Uterus (tissue), 3 donors: ENCODE measurements at regions not wholly inside any gene's neighbourhood (a gene's known extent, or its start where the extent isn't known, plus 50 kb on each side); places are given as distances from the start of the nearest gene placed in this dataset.

Source experiments
- DNase-seq, 2 donors: peaks; one replicate each; pipeline ENCODE4 v3.0.0-alpha.2; 2019 to 2020
- H3K27ac ChIP-seq, 2 donors: fragments of 200-600 bp; sonication (generic); 1 replicate in 1 of 2; 2 replicates in 1 of 2; pipeline ENCODE4 v1.5.1; 2016 to 2018
- H3K27me3 ChIP-seq, 2 donors: fragments of 200-600 bp; sonication (generic); one replicate each; pipeline ENCODE4 v1.5.1; 2018 to 2019; ENCODE audit warnings: control low read depth in 1 of 2
- H3K36me3 ChIP-seq, 2 donors: fragments of 200-600 bp; sonication (generic); one replicate each; pipeline ENCODE4 v1.5.1; 2019; ENCODE audit warnings: control low read depth in 1 of 2
- H3K4me1 ChIP-seq, 2 donors: fragments of 200-600 bp; sonication (generic); one replicate each; pipeline ENCODE4 v1.5.1; 2018 to 2019; ENCODE audit warnings: control low read depth in 1 of 2
- H3K4me3 ChIP-seq, 2 donors: fragments of 200-600 bp; sonication (generic); 1 replicate in 1 of 2; 2 replicates in 1 of 2; pipeline ENCODE4 v1.5.1; 2018 to 2019; ENCODE audit warnings: mild to moderate bottlenecking in 1 of 2
- H3K9me3 ChIP-seq, 2 donors: fragments of 200-600 bp; sonication (generic); one replicate each; pipeline ENCODE4 v1.5.1; 2019; ENCODE audit warnings: control low read depth in 1 of 2
- CTCF ChIP-seq, 4 experiments: fragments of 200-600 bp in 2 of 4; fragments of 450-650 bp in 2 of 4; sonication (generic) in 2 of 4; IDR thresholded peaks; one replicate each; pipeline ENCODE4 v1.5.1; 2016 to 2019; ENCODE audit warnings: antibody characterized with exemption in 4 of 4, mild to moderate bottlenecking in 2 of 4, moderate library complexity in 1 of 4
- POLR2A ChIP-seq, 2 donors: fragments of 450-650 bp; IDR thresholded peaks; one replicate each; pipeline ENCODE4 v1.6.1; 2016; ENCODE audit warnings: antibody characterized with exemption in 2 of 2, mild to moderate bottlenecking in 1 of 2, moderate library complexity in 1 of 2
- intact Hi-C: fragments of 100-400 bp; cut with DNase I; formaldehyde crosslinking; loops from one replicate; pipeline ENCODE4 v1.15.1; 2023; ENCODE audit warnings: low total_unique reads
- donor health status: DM: yes; HTN: yes; CAD: no.

GRCh38 chr13:70339738-70340137 lies 231.5 kb upstream of the KLHL1 start:
- no peak for TF ChIP-seq CTCF (IDR thresholded peaks at IDR 0.05)
- TF ChIP-seq POLR2A (IDR thresholded peaks at IDR 0.05) = no peak
- H3K9me3 ChIP-seq = no peaks in the 10 kb centered on the region
- no peak for DNase-seq
- H3K27ac ChIP-seq = no peak overlapping the region
- H3K4me1 ChIP-seq = no peaks in the 10 kb centered on the region
- H3K4me3 ChIP-seq = no peak overlapping the region
- intact Hi-C loops = no loop called here
- H3K27me3 ChIP-seq = no peaks in the 10 kb centered on the region
- no peaks in the 10 kb centered on the region for H3K36me3 ChIP-seq

- Histone ChIP-seq H3K4me3 (no peak overlapping the region), H3K4me1 (no peaks in the 10 kb centered on the region), H3K27ac (no peak overlapping the region), H3K27me3 (no peaks in the 10 kb centered on the region), H3K9me3 (no peaks in the 10 kb centered on the region), H3K36me3 (no peaks in the 10 kb centered on the region)
- no peak for DNase-seq
- no peak for TF ChIP-seq CTCF (IDR thresholded peaks at IDR 0.05)
- TF ChIP-seq POLR2A (IDR thresholded peaks at IDR 0.05) = no peak
- intact Hi-C loops = no loop called here
Observed at GRCh38 chr13:70338609-70339008, 230.4 kb upstream of the KLHL1 start.

GRCh38 chr13:70336866-70337265 lies 228.6 kb upstream of the KLHL1 start:
- Histone ChIP-seq H3K4me1 (no peaks in the 10 kb centered on the region), H3K9me3 (no peaks in the 10 kb centered on the region), H3K4me3 (no peak overlapping the region), H3K27ac (no peak overlapping the region), H3K36me3 (no peaks in the 10 kb centered on the region), H3K27me3 (no peaks in the 10 kb centered on the region)
- TF ChIP-seq CTCF (IDR thresholded peaks at IDR 0.05) = no peak
- TF ChIP-seq POLR2A (IDR thresholded peaks at IDR 0.05) = no peak
- no peak for DNase-seq
- intact Hi-C loops = no loop called here

GRCh38 chr13:70333752-70334151 lies 225.5 kb upstream of the KLHL1 start:
- intact Hi-C loops = no loop called here
- DNase-seq = no peak
- TF ChIP-seq CTCF (IDR thresholded peaks at IDR 0.05) (no peak), POLR2A (IDR thresholded peaks at IDR 0.05) (no peak)
- no peaks in the 10 kb centered on the region for H3K4me1 ChIP-seq
- no peaks in the 10 kb centered on the region for H3K9me3 ChIP-seq
- H3K27me3 ChIP-seq = no peaks in the 10 kb centered on the region
- H3K4me3 ChIP-seq = no peak overlapping the region
- no peaks in the 10 kb centered on the region for H3K36me3 ChIP-seq
- no peak overlapping the region for H3K27ac ChIP-seq

DNA sequence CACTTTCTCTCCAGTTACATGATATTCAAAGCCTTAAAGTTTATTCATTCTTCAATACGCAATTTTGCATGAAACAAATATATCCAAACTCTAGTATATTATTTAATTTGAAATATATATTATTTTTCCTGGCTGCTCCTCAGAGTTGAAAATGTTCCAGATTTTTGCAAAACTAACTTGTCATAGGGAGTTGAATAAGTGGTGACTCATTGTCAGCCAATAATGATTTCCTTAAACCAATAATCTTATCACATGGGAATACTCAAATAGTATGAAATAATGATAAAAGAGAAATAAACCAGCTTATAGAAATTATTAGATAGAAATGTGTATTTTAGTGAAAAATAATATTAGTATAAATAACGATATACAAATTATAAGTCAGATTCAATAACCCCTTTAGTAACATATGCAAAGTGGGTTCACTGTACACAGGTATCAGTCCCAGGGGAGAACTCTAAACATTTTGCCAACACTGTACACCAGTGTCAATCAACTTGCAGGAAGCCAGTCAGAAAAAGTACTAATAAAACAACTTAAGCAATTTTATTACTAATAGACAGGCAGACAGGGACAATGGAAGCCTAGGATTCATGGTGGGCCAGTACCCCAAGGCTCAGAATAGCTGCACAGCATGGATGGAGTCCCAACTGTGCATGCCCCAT lies 222.6 kb upstream of the KLHL1 start:
- Histone ChIP-seq H3K4me1 (no peaks in the 10 kb centered on the region), H3K27me3 (no peaks in the 10 kb centered on the region), H3K27ac (no peak overlapping the region), H3K9me3 (no peaks in the 10 kb centered on the region), H3K36me3 (no peaks in the 10 kb centered on the region), H3K4me3 (no peak overlapping the region)
- no peak for DNase-seq
- TF ChIP-seq POLR2A (IDR thresholded peaks at IDR 0.05) (no peak), CTCF (IDR thresholded peaks at IDR 0.05) (no peak)
- intact Hi-C loops = no loop called here
